Liver (tissue), 8 donors: ENCODE measurements at regions not wholly inside any gene's neighbourhood (a gene's known extent, or its start where the extent isn't known, plus 50 kb on each side); places are given as distances from the start of the nearest gene placed in this dataset.

Experiments
- DNase-seq: peaks from one replicate; pipeline ENCODE4 v3.0.0-alpha.2; 2017; ENCODE audit warnings: low spot score
- H3K27ac ChIP-seq, 2 donors: one replicate each; pipeline ENCODE4 v1.7.0; 2013; ENCODE audit warnings: inconsistent platforms in 2 of 2, low read length in 2 of 2, control low read depth in 1 of 2, low read depth in 1 of 2, mild to moderate bottlenecking in 1 of 2
- H3K27me3 ChIP-seq, 4 donors: one replicate each; pipeline versions ENCODE4 v1.6.1 to v1.7.0; 2013; ENCODE audit warnings: low read length in 3 of 4, inconsistent platforms in 1 of 4, mild to moderate bottlenecking in 1 of 4, moderate library complexity in 1 of 4; ENCODE audit not compliant: control insufficient read depth in 4 of 4, insufficient read depth in 4 of 4
- H3K36me3 ChIP-seq, 4 donors: one replicate each; pipeline versions ENCODE4 v1.6.1 to v1.7.0; 2013; ENCODE audit warnings: low read length in 3 of 4, mild to moderate bottlenecking in 3 of 4, low read depth in 1 of 4, moderate library complexity in 1 of 4; ENCODE audit not compliant: control insufficient read depth in 4 of 4, insufficient read depth in 3 of 4
- H3K4me1 ChIP-seq, 4 donors: one replicate each; pipeline versions ENCODE4 v1.6.1 to v1.7.0; 2013; ENCODE audit warnings: low read length in 3 of 4, mild to moderate bottlenecking in 3 of 4, moderate library complexity in 1 of 4; ENCODE audit not compliant: control insufficient read depth in 4 of 4, insufficient read depth in 4 of 4
- H3K4me3 ChIP-seq, 3 donors: one replicate each; pipeline versions ENCODE4 v1.6.1 to v1.7.0; 2013; ENCODE audit warnings: low read length in 3 of 3, control low read depth in 1 of 3, low read depth in 1 of 3, mild to moderate bottlenecking in 1 of 3
- H3K9ac ChIP-seq, 2 donors: one replicate each; pipeline ENCODE4 v1.7.0; 2013; ENCODE audit warnings: low read length in 2 of 2, mild to moderate bottlenecking in 2 of 2, moderate library complexity in 2 of 2, control low read depth in 1 of 2, low read depth in 1 of 2
- H3K9me3 ChIP-seq, 4 donors: one replicate each; pipeline versions ENCODE4 v1.6.1 to v1.7.0; 2013; ENCODE audit warnings: low read length in 3 of 4; ENCODE audit not compliant: control insufficient read depth in 4 of 4
- ATF3 ChIP-seq: IDR thresholded peaks from 2 replicates; pipeline ENCODE4 v1.6.1; 2016; ENCODE audit warnings: antibody characterized with exemption
- CTCF ChIP-seq: fragments of 150-350 bp; IDR thresholded peaks from 2 replicates; pipeline ENCODE4 v1.5.1; 2017; ENCODE audit warnings: improper control_type of control experiment, low read depth, low read length; ENCODE audit not compliant: missing input control
- EGR1 ChIP-seq, 2 donors: IDR thresholded peaks; 2 replicates each; pipeline ENCODE4 v1.6.1; 2016 to 2018; ENCODE audit warnings: antibody characterized with exemption in 2 of 2, low read depth in 2 of 2
- FOXA1 ChIP-seq: IDR thresholded peaks from 2 replicates; pipeline ENCODE4 v1.6.1; 2016; ENCODE audit warnings: antibody characterized with exemption
- FOXA2 ChIP-seq: IDR thresholded peaks from 2 replicates; pipeline ENCODE4 v1.6.1; 2016; ENCODE audit warnings: antibody characterized with exemption
- GABPA ChIP-seq, 2 donors: IDR thresholded peaks in 1 of 2; conservative IDR thresholded peaks in 1 of 2; 2 replicates each; pipeline ENCODE4 v1.6.1; 2016; ENCODE audit warnings: antibody characterized with exemption in 2 of 2, mild to moderate bottlenecking in 1 of 2, moderate library complexity in 1 of 2
- HNF4A ChIP-seq, 2 donors: conservative IDR thresholded peaks; 2 replicates each; pipeline ENCODE4 v1.6.1; 2016; ENCODE audit warnings: antibody characterized with exemption in 2 of 2, mild to moderate bottlenecking in 2 of 2
- HNF4G ChIP-seq: IDR thresholded peaks from 2 replicates; pipeline ENCODE4 v1.6.1; 2016; ENCODE audit warnings: antibody characterized with exemption
- JUND ChIP-seq, 2 donors: IDR thresholded peaks; 2 replicates each; pipeline ENCODE4 v1.6.1; 2016; ENCODE audit warnings: antibody characterized with exemption in 2 of 2
- MAX ChIP-seq: IDR thresholded peaks from 2 replicates; pipeline ENCODE4 v1.6.1; 2016; ENCODE audit warnings: antibody characterized with exemption
- NR2F2 ChIP-seq: IDR thresholded peaks from 2 replicates; pipeline ENCODE4 v1.6.1; 2016; ENCODE audit warnings: antibody characterized with exemption
- RAD21 ChIP-seq, 2 donors: IDR thresholded peaks; 2 replicates each; pipeline ENCODE4 v1.6.1; 2016; ENCODE audit warnings: antibody characterized with exemption in 2 of 2, mild to moderate bottlenecking in 2 of 2
- REST ChIP-seq: IDR thresholded peaks from 2 replicates; pipeline ENCODE4 v1.6.1; 2016; ENCODE audit warnings: antibody characterized with exemption, mild to moderate bottlenecking
- RXRA ChIP-seq, 2 donors: IDR thresholded peaks; 2 replicates each; pipeline ENCODE4 v1.6.1; 2017 to 2018; ENCODE audit warnings: antibody characterized with exemption in 2 of 2, mild to moderate bottlenecking in 1 of 2
- SP1 ChIP-seq: IDR thresholded peaks from 2 replicates; pipeline ENCODE4 v1.6.1; 2018; ENCODE audit warnings: antibody characterized with exemption, mild to moderate bottlenecking
- TAF1 ChIP-seq: conservative IDR thresholded peaks from 2 replicates; pipeline ENCODE4 v1.6.1; 2016; ENCODE audit warnings: antibody characterized with exemption, mild to moderate bottlenecking
- YY1 ChIP-seq: IDR thresholded peaks from 2 replicates; pipeline ENCODE4 v1.6.1; 2016; ENCODE audit warnings: antibody characterized with exemption, mild to moderate bottlenecking
- ZBTB33 ChIP-seq: IDR thresholded peaks from 2 replicates; pipeline ENCODE4 v1.6.1; 2016; ENCODE audit warnings: antibody characterized with exemption
- WGBS: extraction: QIAGEN DNeasy Blood & Tissue Kit; methylation state at CpG from one replicate; pipeline ENCODE4 v1.1.7; 2013; 5-methylcytosine and 5-hydroxymethylcytosine counted together
- donor health status: healthy.
- donor health status: healthy.
- donor health status: healthy.
- donor health status: healthy.
- donor health status: healthy.

- Histone ChIP-seq H3K27ac (no peak overlapping the region), H3K9me3 (no peaks in the 10 kb centered on the region), H3K9ac (no peak overlapping the region), H3K27me3 (no peaks in the 10 kb centered on the region), H3K4me1 (no peaks in the 10 kb centered on the region), H3K4me3 (no peak overlapping the region), H3K36me3 (no peaks in the 10 kb centered on the region)
- TF ChIP-seq RXRA (IDR thresholded peaks at IDR 0.05) (no peak), REST (no peak), NR2F2 (no peak), MAX (no peak), HNF4G (no peak), ZBTB33 (no peak), CTCF (no peak), EGR1 (IDR thresholded peaks at IDR 0.05; ENCODE audit: low read depth in 2 of 2) (no peak), FOXA2 (no peak), SP1 (no peak), JUND (IDR thresholded peaks at IDR 0.05) (no peak), YY1 (no peak), TAF1 (no peak), GABPA (IDR thresholded peaks at IDR 0.05 in 1 of 2, conservative IDR thresholded peaks at IDR 0.05 in 1 of 2) (no peak), RAD21 (IDR thresholded peaks at IDR 0.05) (no peak), HNF4A (conservative IDR thresholded peaks at IDR 0.05) (no peak), FOXA1 (no peak), ATF3 (no peak)
- DNase-seq: no peak
- WGBS: 76% methylated on average over 2 of the region's 2 CpGs
Measured at GRCh38 chr7:19488056-19488455, 220.8 kb downstream of the POLR1F start.

- WGBS: 78% methylated on average over 2 of the region's 2 CpGs
- DNase-seq: no peak
- Histone ChIP-seq H3K27me3 (peaks cover 0 to 3% (median 0%) of the 10 kb centered on the region in 4 donors), H3K4me3 (no peak overlapping the region), H3K9ac (no peak overlapping the region), H3K9me3 (peaks cover 0 to 2% (median under 1%) of the 10 kb centered on the region in 4 donors), H3K4me1 (no peaks in the 10 kb centered on the region), H3K27ac (no peak overlapping the region), H3K36me3 (no peaks in the 10 kb centered on the region)
- TF ChIP-seq YY1 (no peak), MAX (no peak), EGR1 (IDR thresholded peaks at IDR 0.05; ENCODE audit: low read depth in 2 of 2) (no peak), GABPA (IDR thresholded peaks at IDR 0.05 in 1 of 2, conservative IDR thresholded peaks at IDR 0.05 in 1 of 2) (no peak), TAF1 (no peak), CTCF (no peak), SP1 (no peak), NR2F2 (no peak), ZBTB33 (no peak), HNF4G (no peak), FOXA2 (no peak), HNF4A (conservative IDR thresholded peaks at IDR 0.05) (no peak), RAD21 (IDR thresholded peaks at IDR 0.05) (no peak), FOXA1 (no peak), JUND (IDR thresholded peaks at IDR 0.05) (no peak), RXRA (IDR thresholded peaks at IDR 0.05) (no peak)
Measured at GRCh38 chr7:19482628-19483027, 226.2 kb downstream of the POLR1F start.
